ENCODE measurements at regions not wholly inside any gene's neighbourhood (a gene's known extent, or its start where the extent isn't known, plus 50 kb on each side); places are given as distances from the start of the nearest gene placed in this dataset.

- CTCF ChIA-PET: no interaction called here
- Histone ChIP-seq H3K9me3 (ENCODE audit: control insufficient read depth, insufficient read depth, low read length) (no peaks in the 10 kb centered on the region; the same call in 1 of the 2 replicates), H3K27ac (ENCODE audit: low read depth, low read length) (no peak overlapping the region), H3K4me3 (ENCODE audit: low read depth, low read length) (no peak overlapping the region), H3K27me3 (ENCODE audit: control insufficient read depth, insufficient read depth, low read length) (peaks cover 34% of the 10 kb centered on the region)
- no peak for DNase-seq (ENCODE audit: low read depth, low spot score)
- POLR2A ChIA-PET: no interaction called here
- no peak for TF ChIP-seq CTCF (IDR thresholded peaks at IDR 0.05; ENCODE audit: low read depth, low read length)
Measured at GRCh38 chr4:1532549-1533395, 126.5 kb upstream of the NKX1-1 start.

GRCh38 chr4:1531683-1532548 lies 125.7 kb upstream of the NKX1-1 start:
- no peak for DNase-seq (ENCODE audit: low read depth, low spot score)
- Histone ChIP-seq H3K9me3 (ENCODE audit: control insufficient read depth, insufficient read depth, low read length) (no peaks in the 10 kb centered on the region; the same call in 1 of the 2 replicates), H3K27ac (ENCODE audit: low read depth, low read length) (no peak overlapping the region), H3K27me3 (ENCODE audit: control insufficient read depth, insufficient read depth, low read length) (peaks cover 34% of the 10 kb centered on the region), H3K4me3 (ENCODE audit: low read depth, low read length) (no peak overlapping the region)
- CTCF ChIA-PET: no interaction called here
- no peak for TF ChIP-seq CTCF (IDR thresholded peaks at IDR 0.05; ENCODE audit: low read depth, low read length)
- POLR2A ChIA-PET: no interaction called here

GRCh38 chr4:1530356-1530755 lies 124.1 kb upstream of the NKX1-1 start:
- H3K4me3 ChIP-seq (ENCODE audit: low read depth, low read length): no peak overlapping the region
- peaks cover under 1% of the 10 kb centered on the region; the same call in 1 of the 2 replicates for H3K9me3 ChIP-seq (ENCODE audit: control insufficient read depth, insufficient read depth, low read length)
- DNase-seq (ENCODE audit: low read depth, low spot score): no peak
- peaks cover 34% of the 10 kb centered on the region for H3K27me3 ChIP-seq (ENCODE audit: control insufficient read depth, insufficient read depth, low read length)
- ChIA-PET POLR2A (no interaction called here), CTCF (no interaction called here)
- no peak overlapping the region for H3K27ac ChIP-seq (ENCODE audit: low read depth, low read length)
- no peak for TF ChIP-seq CTCF (IDR thresholded peaks at IDR 0.05; ENCODE audit: low read depth, low read length)

GRCh38 chr4:1524761-1525160 lies 118.5 kb upstream of the NKX1-1 start:
- ChIA-PET POLR2A (no interaction called here), CTCF (no interaction called here)
- Histone ChIP-seq H3K9me3 (ENCODE audit: control insufficient read depth, insufficient read depth, low read length) (peaks cover 18% of the 10 kb centered on the region; the same call in 1 of the 2 replicates), H3K27ac (ENCODE audit: low read depth, low read length) (no peak overlapping the region), H3K27me3 (ENCODE audit: control insufficient read depth, insufficient read depth, low read length) (peaks cover 28% of the 10 kb centered on the region), H3K4me3 (ENCODE audit: low read depth, low read length) (no peak overlapping the region)
- no peak for TF ChIP-seq CTCF (IDR thresholded peaks at IDR 0.05; ENCODE audit: low read depth, low read length)
- no peak for DNase-seq (ENCODE audit: low read depth, low spot score)

Data from AG04450 (cell line).